ENCODE measurements at regions not wholly inside any gene's neighbourhood (a gene's known extent, or its start where the extent isn't known, plus 50 kb on each side); places are given as distances from the start of the nearest gene placed in this dataset.

GRCh38 chr3:115363071-115363470 lies 216.0 kb upstream of the ZBTB20 start:
- no peak for DNase-seq
- in situ Hi-C loops (cut with HindIII; ENCODE audit: low pct_ligation_motif_present, low pct_unique_long_range_greater_than_20kb, low sequenced_read_pairs): no loop called here

- in situ Hi-C loops (cut with HindIII; ENCODE audit: low pct_ligation_motif_present, low pct_unique_long_range_greater_than_20kb, low sequenced_read_pairs): no loop called here
- no peak for DNase-seq
These were observed 221.9 kb upstream of the ZBTB20 start for GRCh38 chr3:115369021-115369420.

GRCh38 chr3:115375362-115375761 lies 228.3 kb upstream of the ZBTB20 start:
- DNase-seq: no peak
- in situ Hi-C loops (cut with HindIII; ENCODE audit: low pct_ligation_motif_present, low pct_unique_long_range_greater_than_20kb, low sequenced_read_pairs): no loop called here

GRCh38 chr3:115380883-115381572 lies 233.9 kb upstream of the ZBTB20 start:
- in situ Hi-C loops (cut with HindIII; ENCODE audit: low pct_ligation_motif_present, low pct_unique_long_range_greater_than_20kb, low sequenced_read_pairs): no loop called here
- DNase-seq: no peak

GRCh38 chr3:115381573-115381912 lies 234.5 kb upstream of the ZBTB20 start:
- no peak for DNase-seq
- in situ Hi-C loops (cut with HindIII; ENCODE audit: low pct_ligation_motif_present, low pct_unique_long_range_greater_than_20kb, low sequenced_read_pairs): no loop called here

- in situ Hi-C loops (cut with HindIII; ENCODE audit: low pct_ligation_motif_present, low pct_unique_long_range_greater_than_20kb, low sequenced_read_pairs): no loop called here
These were observed 234.8 kb upstream of the ZBTB20 start for GRCh38 chr3:115381931-115382330.

GRCh38 chr3:115384381-115384780 lies 237.3 kb upstream of the ZBTB20 start:
- in situ Hi-C loops (cut with HindIII; ENCODE audit: low pct_ligation_motif_present, low pct_unique_long_range_greater_than_20kb, low sequenced_read_pairs): no loop called here
- no peak for DNase-seq

More at GRCh38 chr3:115381931-115382330, 234.8 kb upstream of the ZBTB20 start:
- DNase-seq: no peak

GRCh38 chr3:115385774-115386730 lies 237.3 kb upstream of the GAP43 start:
- no peak for DNase-seq
- in situ Hi-C loops (cut with HindIII; ENCODE audit: low pct_ligation_motif_present, low pct_unique_long_range_greater_than_20kb, low sequenced_read_pairs): no loop called here

- no peak for DNase-seq
- in situ Hi-C loops (cut with HindIII; ENCODE audit: low pct_ligation_motif_present, low pct_unique_long_range_greater_than_20kb, low sequenced_read_pairs): no loop called here
These were observed 235.1 kb upstream of the GAP43 start for GRCh38 chr3:115388166-115388565.

GRCh38 chr3:115388811-115389210 lies 234.5 kb upstream of the GAP43 start:
- in situ Hi-C loops (cut with HindIII; ENCODE audit: low pct_ligation_motif_present, low pct_unique_long_range_greater_than_20kb, low sequenced_read_pairs): no loop called here
- DNase-seq: no peak

GRCh38 chr3:115396801-115397200 lies 226.5 kb upstream of the GAP43 start:
- in situ Hi-C loops (cut with HindIII; ENCODE audit: low pct_ligation_motif_present, low pct_unique_long_range_greater_than_20kb, low sequenced_read_pairs): no loop called here
- DNase-seq: no peak

GRCh38 chr3:115397433-115397832 lies 225.9 kb upstream of the GAP43 start:
- DNase-seq: no peak
- in situ Hi-C loops (cut with HindIII; ENCODE audit: low pct_ligation_motif_present, low pct_unique_long_range_greater_than_20kb, low sequenced_read_pairs): no loop called here

GRCh38 chr3:115398506-115398905 lies 224.8 kb upstream of the GAP43 start:
- no peak for DNase-seq
- in situ Hi-C loops (cut with HindIII; ENCODE audit: low pct_ligation_motif_present, low pct_unique_long_range_greater_than_20kb, low sequenced_read_pairs): no loop called here

- DNase-seq: no peak
- in situ Hi-C loops (cut with HindIII; ENCODE audit: low pct_ligation_motif_present, low pct_unique_long_range_greater_than_20kb, low sequenced_read_pairs): loop anchor here (25.0 kb wide), 1 partner anchor 187 kb away; no protein-coding TSS in a partner anchor
These were observed 223.6 kb upstream of the GAP43 start for GRCh38 chr3:115399750-115400149.

- in situ Hi-C loops (cut with HindIII; ENCODE audit: low pct_ligation_motif_present, low pct_unique_long_range_greater_than_20kb, low sequenced_read_pairs): loop anchor here (25.0 kb wide), 1 partner anchor 189 kb away; no protein-coding TSS in a partner anchor
- no peak for DNase-seq
These were observed 222.0 kb upstream of the GAP43 start for GRCh38 chr3:115401298-115401697.

- DNase-seq: no peak
- in situ Hi-C loops (cut with HindIII; ENCODE audit: low pct_ligation_motif_present, low pct_unique_long_range_greater_than_20kb, low sequenced_read_pairs): loop anchor here (25.0 kb wide), 1 partner anchor 190 kb away; no protein-coding TSS in a partner anchor
These were observed 221.3 kb upstream of the GAP43 start for GRCh38 chr3:115401851-115402501.

- no peak for DNase-seq
- in situ Hi-C loops (cut with HindIII; ENCODE audit: low pct_ligation_motif_present, low pct_unique_long_range_greater_than_20kb, low sequenced_read_pairs): loop anchor here (25.0 kb wide), 1 partner anchor 190 kb away; no protein-coding TSS in a partner anchor
These were observed 220.7 kb upstream of the GAP43 start for GRCh38 chr3:115402651-115403050.

GRCh38 chr3:115403786-115404185 lies 219.5 kb upstream of the GAP43 start:
- DNase-seq: no peak
- in situ Hi-C loops (cut with HindIII; ENCODE audit: low pct_ligation_motif_present, low pct_unique_long_range_greater_than_20kb, low sequenced_read_pairs): loop anchor here (25.0 kb wide), 1 partner anchor 191 kb away; no protein-coding TSS in a partner anchor

- DNase-seq: no peak
- in situ Hi-C loops (cut with HindIII; ENCODE audit: low pct_ligation_motif_present, low pct_unique_long_range_greater_than_20kb, low sequenced_read_pairs): loop anchor here (25.0 kb wide), 1 partner anchor 197 kb away; no protein-coding TSS in a partner anchor
These were observed 213.7 kb upstream of the GAP43 start for GRCh38 chr3:115409596-115409995.
